ENCODE measurements at regions not wholly inside any gene's neighbourhood (a gene's known extent, or its start where the extent isn't known, plus 50 kb on each side); places are given as distances from the start of the nearest gene placed in this dataset.
"Not testable (repeated sequence)": the region's sequence is repeated elsewhere in the genome, so short reads cannot be mapped to it uniquely, and the experiment has no call there.

DNA sequence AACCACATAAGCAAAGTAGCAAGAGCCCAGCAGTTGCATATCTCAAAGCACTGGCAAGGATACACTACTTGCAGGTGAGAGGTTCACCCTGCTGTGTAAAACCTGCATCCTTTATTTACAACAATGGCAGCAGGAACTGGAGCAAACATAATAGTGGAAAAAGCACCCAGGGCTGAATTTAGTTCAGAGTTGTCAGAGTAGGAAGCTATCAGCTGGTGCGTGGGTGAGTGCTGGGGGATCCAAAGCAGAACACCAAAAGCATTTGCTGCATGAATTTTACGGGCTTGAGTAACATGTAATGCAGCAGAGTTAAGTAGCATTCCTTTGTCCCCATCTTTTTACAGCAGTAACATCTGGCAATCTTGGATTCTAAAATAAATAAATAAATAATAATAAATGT, 73.5 kb upstream of the SRD5A2 start:
- DNase-seq = no peak

GRCh38 chr2:31651736-31652135, 71.0 kb upstream of the SRD5A2 start:
- no peak for DNase-seq

DNA sequence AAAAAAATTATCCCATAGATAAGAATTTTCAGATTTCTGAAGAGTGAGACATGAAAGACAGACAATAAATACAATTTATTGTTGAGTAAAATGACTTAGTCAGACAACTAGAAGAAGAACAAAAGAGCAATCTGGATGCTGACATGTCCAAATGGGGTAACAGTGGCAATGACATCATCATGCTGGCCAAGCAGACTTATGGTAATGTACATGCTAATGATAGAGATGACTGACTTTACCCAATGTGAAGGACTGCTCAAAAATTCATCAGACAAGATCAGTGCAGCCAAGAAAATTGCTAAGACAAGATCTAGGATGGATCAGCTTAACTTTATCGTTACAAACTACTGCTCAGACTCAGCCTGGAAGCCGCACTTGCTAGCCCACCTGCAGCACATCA, 70.5 kb upstream of the SRD5A2 start:
- DNase-seq = no peak

- no peak for DNase-seq
Observed at GRCh38 chr2:31644551-31644950, 63.8 kb upstream of the SRD5A2 start.

DNA sequence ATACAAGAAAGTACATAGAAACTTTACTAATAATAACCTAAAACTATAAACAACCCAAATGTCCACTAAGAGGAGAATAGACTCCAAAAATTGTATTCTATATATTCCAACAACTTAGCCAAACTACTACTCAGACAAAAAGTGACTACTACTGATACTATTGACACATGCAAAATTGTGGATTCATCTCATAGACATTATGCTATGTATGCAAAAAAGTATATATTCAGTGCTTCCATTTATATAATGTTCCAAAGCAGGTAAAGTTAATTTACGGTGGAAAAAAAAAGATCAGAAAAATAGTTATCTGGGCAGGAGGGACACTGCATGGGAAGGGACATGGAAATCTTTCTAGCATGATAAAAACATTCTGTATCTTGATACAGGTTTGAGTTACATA, 62.0 kb upstream of the SRD5A2 start:
- DNase-seq = no peak

DNA sequence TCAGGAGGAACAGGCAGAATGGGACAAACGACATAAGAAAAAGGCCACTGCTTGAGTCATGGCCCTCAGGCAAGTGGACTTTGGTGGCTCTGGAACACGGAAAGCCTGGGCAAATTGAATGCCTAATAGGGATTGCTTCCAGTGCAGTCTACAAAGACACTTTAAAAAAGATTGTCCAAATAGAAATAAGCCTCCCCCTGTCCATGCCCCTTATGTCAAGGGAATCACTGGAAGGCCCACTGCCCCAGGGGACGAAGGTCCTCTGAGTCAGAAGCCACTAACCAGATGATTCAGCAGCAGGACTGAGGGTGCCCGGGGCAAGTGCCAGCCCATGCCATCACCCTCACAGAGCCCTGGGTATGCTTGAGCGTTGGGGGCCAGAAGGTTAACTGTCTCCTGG, 51.5 kb upstream of the SRD5A2 start:
- not testable (repeated sequence) for DNase-seq

Measured in NCI-H1105 treated with DMSO at 0.1 percent for 48 hours (cell line).